Activated CD4-positive, alpha-beta memory T cell treated with anti-CD3 and anti-CD28 coated beads for 36 hours (primary cell): ENCODE measurements at regions not wholly inside any gene's neighbourhood (a gene's known extent, or its start where the extent isn't known, plus 50 kb on each side); places are given as distances from the start of the nearest gene placed in this dataset.
"Not testable (repeated sequence)": the region's sequence is repeated elsewhere in the genome, so short reads cannot be mapped to it uniquely, and the experiment has no call there.

Experiments
- CTCF ChIA-PET: fragments of 350-600 bp; sonication (Branson Sonifier 250); formaldehyde crosslinking; loops from one replicate; lab custom pipeline; 2021; ENCODE audit warnings: antibody characterized with exemption, inconsistent platforms; lab: Charles Lee
- POLR2A ChIA-PET: fragments of 350-600 bp; sonication (Branson Sonifier 250); formaldehyde crosslinking; loops from one replicate; lab custom pipeline; 2021; ENCODE audit warnings: antibody characterized with exemption; lab: Charles Lee
- DNase-seq: peaks from one replicate; pipeline ENCODE4 v3.0.0-alpha.2; 2020
- H3K27ac Mint-ChIP-seq: one replicate; pipeline ENCODE4 v1.8.0; 2021; ENCODE audit warnings: mixed read lengths
- H3K27me3 Mint-ChIP-seq: one replicate; pipeline ENCODE4 v1.8.0; 2021; ENCODE audit warnings: mixed read lengths
- H3K36me3 Mint-ChIP-seq: one replicate; pipeline ENCODE4 v1.8.0; 2021; ENCODE audit warnings: mixed read lengths
- H3K4me1 Mint-ChIP-seq: one replicate; pipeline ENCODE4 v1.8.0; 2021; ENCODE audit warnings: low read depth, mixed read lengths
- H3K4me3 Mint-ChIP-seq: one replicate; pipeline ENCODE4 v1.8.0; 2021; ENCODE audit warnings: mild to moderate bottlenecking, mixed read lengths
- H3K9me3 Mint-ChIP-seq: one replicate; pipeline ENCODE4 v1.8.0; 2021; ENCODE audit warnings: mixed read lengths
- intact Hi-C: fragments of 100-400 bp; cut with micrococcal nuclease; formaldehyde crosslinking; loops from one replicate; pipeline ENCODE4 v1.15.1; 2023

GRCh38 chr4:147137280-147137679 lies 191.6 kb upstream of the TTC29 start:
- no peak overlapping the region for H3K4me3 Mint-ChIP-seq
- ChIA-PET CTCF (interaction anchor here (0.6 kb wide), 1 partner anchor 729 kb away, joined by 3 read pairs; no protein-coding TSS in a partner anchor), POLR2A (no interaction called here)
- H3K4me1 Mint-ChIP-seq, result no peaks in the 10 kb centered on the region
- no peaks in the 10 kb centered on the region for H3K36me3 Mint-ChIP-seq
- no peak overlapping the region for H3K27ac Mint-ChIP-seq
- H3K9me3 Mint-ChIP-seq, result no peaks in the 10 kb centered on the region
- peaks cover 9% of the 10 kb centered on the region for H3K27me3 Mint-ChIP-seq
- DNase-seq, result no peak
- intact Hi-C loops, result no loop called here

- Mint-ChIP-seq H3K27ac (no peak overlapping the region), H3K36me3 (no peaks in the 10 kb centered on the region), H3K4me3 (no peak overlapping the region), H3K27me3 (peaks cover 9% of the 10 kb centered on the region), H3K4me1 (no peaks in the 10 kb centered on the region), H3K9me3 (no peaks in the 10 kb centered on the region)
- CTCF ChIA-PET, result interaction anchor here (0.6 kb wide), 1 partner anchor 596 kb away, joined by 3 read pairs; no protein-coding TSS in a partner anchor
- POLR2A ChIA-PET, result no interaction called here
- DNase-seq, result no peak
- intact Hi-C loops, result no loop called here
Measured at GRCh38 chr4:147138171-147138570, 192.5 kb upstream of the TTC29 start.

GRCh38 chr4:147139455-147140198 lies 194.0 kb upstream of the TTC29 start:
- Mint-ChIP-seq H3K27me3 (peaks cover 7% of the 10 kb centered on the region), H3K4me1 (no peaks in the 10 kb centered on the region), H3K4me3 (no peak overlapping the region), H3K36me3 (no peaks in the 10 kb centered on the region), H3K9me3 (no peaks in the 10 kb centered on the region), H3K27ac (no peak overlapping the region)
- CTCF ChIA-PET, result no interaction called here
- no peak for DNase-seq
- intact Hi-C loops, result no loop called here
- POLR2A ChIA-PET, result no interaction called here

- intact Hi-C loops, result no loop called here
- POLR2A ChIA-PET, result no interaction called here
- Mint-ChIP-seq H3K36me3 (no peaks in the 10 kb centered on the region), H3K27ac (no peak overlapping the region), H3K4me1 (no peaks in the 10 kb centered on the region), H3K27me3 (peaks cover 12% of the 10 kb centered on the region), H3K9me3 (no peaks in the 10 kb centered on the region), H3K4me3 (no peak overlapping the region)
- CTCF ChIA-PET, result interaction anchor here (0.7 kb wide), 1 partner anchor 9 kb away, joined by 4 read pairs; no protein-coding TSS in a partner anchor
- DNase-seq, result no peak
Measured at GRCh38 chr4:147151763-147152162, 206.1 kb upstream of the TTC29 start.

GRCh38 chr4:147157860-147158701 lies 212.4 kb upstream of the TTC29 start:
- H3K27me3 Mint-ChIP-seq, result peaks cover 18% of the 10 kb centered on the region
- no peaks in the 10 kb centered on the region for H3K9me3 Mint-ChIP-seq
- no peak for DNase-seq
- ChIA-PET POLR2A (no interaction called here), CTCF (no interaction called here)
- no peak overlapping the region for H3K27ac Mint-ChIP-seq
- intact Hi-C loops, result no loop called here
- H3K4me1 Mint-ChIP-seq, result peaks cover 2% of the 10 kb centered on the region
- H3K4me3 Mint-ChIP-seq, result no peak overlapping the region
- no peaks in the 10 kb centered on the region for H3K36me3 Mint-ChIP-seq

GRCh38 chr4:147160908-147161513 lies 215.3 kb upstream of the TTC29 start:
- CTCF ChIA-PET, result interaction anchor here (0.6 to 1.7 kb wide), 6 partner anchors 9 to 705 kb away, joined by 4 to 22 read pairs (median 4); no protein-coding TSS in a partner anchor
- no peaks in the 10 kb centered on the region for H3K36me3 Mint-ChIP-seq
- H3K4me1 Mint-ChIP-seq, result peaks cover 2% of the 10 kb centered on the region
- no peaks in the 10 kb centered on the region for H3K9me3 Mint-ChIP-seq
- DNase-seq, result peak; percentile 11
- H3K4me3 Mint-ChIP-seq, result no peak overlapping the region
- POLR2A ChIA-PET, result no interaction called here
- H3K27ac Mint-ChIP-seq, result no peak overlapping the region
- intact Hi-C loops, result loop anchor here (1.0 to 5.0 kb wide), 2 partner anchors 429 to 706 kb away; no protein-coding TSS in a partner anchor
- H3K27me3 Mint-ChIP-seq, result peaks cover 15% of the 10 kb centered on the region

DNA sequence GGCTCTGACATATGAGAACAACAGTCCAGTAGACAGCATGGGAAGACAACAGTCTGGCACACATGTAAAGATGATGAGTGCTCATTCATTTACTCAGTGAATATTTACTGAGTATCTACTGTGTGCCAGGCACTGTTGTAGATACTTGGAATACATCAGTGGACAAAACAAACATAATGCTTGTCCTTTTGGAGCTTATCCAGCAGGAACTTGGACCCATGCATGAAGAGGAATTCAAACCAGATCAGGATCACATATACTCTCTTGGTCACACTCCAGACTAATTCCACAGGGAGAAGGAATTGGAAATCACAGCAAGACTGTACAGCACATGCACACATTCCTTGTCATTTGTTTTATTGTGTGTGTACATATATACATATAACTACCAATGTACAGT lies 217.6 kb upstream of the TTC29 start:
- no peaks in the 10 kb centered on the region for H3K36me3 Mint-ChIP-seq
- POLR2A ChIA-PET, result no interaction called here
- CTCF ChIA-PET, result interaction anchor here (0.6 kb wide), 1 partner anchor 427 kb away, joined by 3 read pairs; no protein-coding TSS in a partner anchor
- intact Hi-C loops, result loop anchor here (5.0 kb wide), 1 partner anchor 704 kb away; no protein-coding TSS in a partner anchor
- H3K27ac Mint-ChIP-seq, result no peak overlapping the region
- peaks cover 6% of the 10 kb centered on the region for H3K27me3 Mint-ChIP-seq
- no peak overlapping the region for H3K4me3 Mint-ChIP-seq
- no peak for DNase-seq
- no peaks in the 10 kb centered on the region for H3K9me3 Mint-ChIP-seq
- H3K4me1 Mint-ChIP-seq, result peaks cover 2% of the 10 kb centered on the region

- H3K9me3 Mint-ChIP-seq, H3K27me3 Mint-ChIP-seq, intact Hi-C loops, H3K4me1 Mint-ChIP-seq, DNase-seq, POLR2A ChIA-PET, CTCF ChIA-PET, H3K27ac Mint-ChIP-seq, H3K36me3 Mint-ChIP-seq, H3K4me3 Mint-ChIP-seq: not testable (repeated sequence)
Measured at GRCh38 chr4:147168200-147168599, 222.5 kb upstream of the TTC29 start.

- Mint-ChIP-seq H3K36me3 (no peaks in the 10 kb centered on the region), H3K27me3 (peaks cover 2% of the 10 kb centered on the region), H3K27ac (no peak overlapping the region), H3K4me1 (no peaks in the 10 kb centered on the region), H3K4me3 (no peak overlapping the region), H3K9me3 (no peaks in the 10 kb centered on the region)
- CTCF ChIA-PET, result no interaction called here
- intact Hi-C loops, result no loop called here
- DNase-seq, result no peak
- POLR2A ChIA-PET, result no interaction called here
Measured at GRCh38 chr4:147173322-147173721, 227.7 kb upstream of the TTC29 start.

GRCh38 chr4:147173797-147174432 lies 228.3 kb upstream of the TTC29 start:
- Mint-ChIP-seq H3K27me3 (no peaks in the 10 kb centered on the region), H3K27ac (no peak overlapping the region), H3K9me3 (no peaks in the 10 kb centered on the region), H3K36me3 (no peaks in the 10 kb centered on the region), H3K4me3 (no peak overlapping the region), H3K4me1 (no peaks in the 10 kb centered on the region)
- ChIA-PET CTCF (no interaction called here), POLR2A (no interaction called here)
- DNase-seq, result no peak
- intact Hi-C loops, result no loop called here

DNA sequence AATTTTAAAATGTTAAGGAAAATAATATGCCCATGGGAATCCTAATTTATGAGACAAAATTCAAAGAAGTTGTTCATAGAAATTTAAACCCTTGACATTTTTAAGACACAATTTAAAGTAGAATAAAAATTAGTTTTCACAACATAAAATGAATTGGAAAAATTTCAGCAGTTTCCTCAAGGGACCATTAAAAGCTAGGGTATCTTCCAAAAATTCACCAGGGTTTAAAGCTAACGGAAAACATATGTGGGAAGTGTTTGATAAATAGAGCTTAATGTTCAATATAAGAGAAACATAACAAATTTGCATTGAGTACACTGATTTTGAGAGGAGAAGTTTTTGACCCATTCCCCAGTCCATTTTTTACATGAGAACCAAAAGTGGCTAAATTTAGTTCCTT lies 228.9 kb upstream of the TTC29 start:
- ChIA-PET CTCF (no interaction called here), POLR2A (no interaction called here)
- no peak overlapping the region for H3K27ac Mint-ChIP-seq
- intact Hi-C loops, result no loop called here
- H3K27me3 Mint-ChIP-seq, result no peaks in the 10 kb centered on the region
- no peak overlapping the region for H3K4me3 Mint-ChIP-seq
- DNase-seq, result no peak
- H3K36me3 Mint-ChIP-seq, result no peaks in the 10 kb centered on the region
- no peaks in the 10 kb centered on the region for H3K9me3 Mint-ChIP-seq
- H3K4me1 Mint-ChIP-seq, result no peaks in the 10 kb centered on the region
